Stimulated activated memory B cell treated with anti-CD40 and anti-IgM and Interleukin-4, amounts not matched to agents 10 μg/mL and 1 μg/mL and 100 μg/mL, for 72 hours (primary cell): ENCODE measurements at regions not wholly inside any gene's neighbourhood (a gene's known extent, or its start where the extent isn't known, plus 50 kb on each side); places are given as distances from the start of the nearest gene placed in this dataset.
"Not testable (repeated sequence)": the region's sequence is repeated elsewhere in the genome, so short reads cannot be mapped to it uniquely, and the experiment has no call there.

Source experiments
- ATAC-seq: fragments of 150-1000 bp; cut with Tn5 transposase; 2 replicates; pipeline ENCODE4 v1.10.0; 2021
- H3K27ac Mint-ChIP-seq: one replicate; pipeline ENCODE4 v1.8.0; 2022; ENCODE audit warnings: mild to moderate bottlenecking, mixed read lengths
- H3K27me3 Mint-ChIP-seq: one replicate; pipeline ENCODE4 v1.8.0; 2022; ENCODE audit warnings: mixed read lengths
- H3K36me3 Mint-ChIP-seq: one replicate; pipeline ENCODE4 v1.8.0; 2022; ENCODE audit warnings: mixed read lengths
- H3K4me1 Mint-ChIP-seq: one replicate; pipeline ENCODE4 v1.8.0; 2022; ENCODE audit warnings: mixed read lengths
- H3K4me3 Mint-ChIP-seq: one replicate; pipeline ENCODE4 v1.8.0; 2022; ENCODE audit warnings: mild to moderate bottlenecking, moderate library complexity, mixed read lengths
- H3K9me3 Mint-ChIP-seq: one replicate; pipeline ENCODE4 v1.8.0; 2022; ENCODE audit warnings: mixed read lengths

DNA sequence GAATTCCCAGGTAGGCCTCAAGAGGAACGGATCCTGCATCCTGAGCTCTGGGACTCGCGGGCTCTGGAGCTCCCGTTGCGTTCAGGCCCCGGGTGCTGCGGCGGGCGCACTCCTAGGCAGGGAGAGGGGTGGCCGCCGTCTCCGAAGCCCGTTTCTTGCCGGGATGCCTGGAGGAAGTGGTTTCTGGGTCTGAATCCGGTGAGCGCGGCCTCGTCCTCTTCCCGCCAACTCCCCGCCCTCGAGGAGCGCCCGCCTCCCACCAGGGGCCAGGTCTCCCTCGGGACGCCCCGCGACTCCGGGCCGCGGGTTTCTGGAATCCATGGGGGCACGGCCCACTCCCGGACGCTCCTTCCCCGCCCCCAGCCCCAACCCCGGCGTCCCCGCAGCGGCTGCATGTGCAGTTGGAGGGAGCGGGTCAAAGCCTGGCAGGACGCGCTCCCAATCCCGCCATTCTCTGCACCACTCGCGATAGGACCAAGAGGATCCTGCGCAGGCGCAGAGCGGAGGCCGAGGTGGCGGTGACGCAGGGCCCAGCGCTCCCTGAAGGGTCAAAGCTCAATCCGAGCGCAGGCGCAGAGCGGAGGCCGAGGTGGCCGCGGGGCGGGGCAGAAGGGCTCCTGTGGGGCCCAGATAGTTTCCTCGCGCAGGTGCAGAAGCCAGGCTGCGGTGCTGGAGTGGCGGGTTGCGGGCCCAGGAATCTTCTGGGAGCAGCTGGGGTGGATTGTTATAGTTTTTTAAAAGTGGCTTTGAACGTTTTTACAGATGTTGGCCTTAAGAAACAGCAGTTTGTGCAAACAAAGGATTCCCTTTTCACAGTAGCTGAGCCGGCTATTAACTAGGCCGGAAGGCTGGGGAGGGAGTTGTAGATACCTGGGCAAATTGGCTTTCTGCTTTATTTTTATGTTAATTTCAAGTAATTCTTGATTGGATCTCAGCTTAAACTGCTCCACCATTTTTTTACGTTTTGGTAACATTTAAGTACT lies 796.4 kb downstream of the AACS start:
- Mint-ChIP-seq H3K36me3 (no peaks in the 10 kb centered on the region), H3K4me1 (no peaks in the 10 kb centered on the region), H3K9me3 (peaks cover 9% of the 10 kb centered on the region), H3K4me3 (no peak overlapping the region), H3K27ac (no peak overlapping the region), H3K27me3 (no peaks in the 10 kb centered on the region)
- ATAC-seq: no peak

DNA sequence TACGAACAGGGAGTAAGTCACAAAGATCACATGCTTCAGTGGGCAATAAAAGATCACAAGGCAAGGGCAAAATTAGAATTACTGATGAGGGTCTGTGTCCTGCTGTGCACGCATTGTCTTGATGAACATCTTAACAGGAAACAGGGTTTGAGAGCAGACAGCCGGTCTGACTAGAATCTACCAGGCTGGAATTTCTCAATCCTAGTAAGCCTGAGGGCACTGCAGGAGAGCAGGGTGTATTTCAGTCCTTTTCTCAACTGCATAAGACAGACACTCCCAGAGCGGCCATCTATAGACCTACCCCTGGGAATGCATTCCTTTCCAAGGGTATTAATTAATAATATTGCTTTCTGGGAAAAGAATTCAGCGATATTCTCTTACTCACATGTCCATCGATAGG lies 800.0 kb downstream of the AACS start:
- not testable (repeated sequence) for H3K27ac Mint-ChIP-seq, H3K4me3 Mint-ChIP-seq, ATAC-seq, H3K9me3 Mint-ChIP-seq, H3K27me3 Mint-ChIP-seq, H3K36me3 Mint-ChIP-seq, H3K4me1 Mint-ChIP-seq

DNA sequence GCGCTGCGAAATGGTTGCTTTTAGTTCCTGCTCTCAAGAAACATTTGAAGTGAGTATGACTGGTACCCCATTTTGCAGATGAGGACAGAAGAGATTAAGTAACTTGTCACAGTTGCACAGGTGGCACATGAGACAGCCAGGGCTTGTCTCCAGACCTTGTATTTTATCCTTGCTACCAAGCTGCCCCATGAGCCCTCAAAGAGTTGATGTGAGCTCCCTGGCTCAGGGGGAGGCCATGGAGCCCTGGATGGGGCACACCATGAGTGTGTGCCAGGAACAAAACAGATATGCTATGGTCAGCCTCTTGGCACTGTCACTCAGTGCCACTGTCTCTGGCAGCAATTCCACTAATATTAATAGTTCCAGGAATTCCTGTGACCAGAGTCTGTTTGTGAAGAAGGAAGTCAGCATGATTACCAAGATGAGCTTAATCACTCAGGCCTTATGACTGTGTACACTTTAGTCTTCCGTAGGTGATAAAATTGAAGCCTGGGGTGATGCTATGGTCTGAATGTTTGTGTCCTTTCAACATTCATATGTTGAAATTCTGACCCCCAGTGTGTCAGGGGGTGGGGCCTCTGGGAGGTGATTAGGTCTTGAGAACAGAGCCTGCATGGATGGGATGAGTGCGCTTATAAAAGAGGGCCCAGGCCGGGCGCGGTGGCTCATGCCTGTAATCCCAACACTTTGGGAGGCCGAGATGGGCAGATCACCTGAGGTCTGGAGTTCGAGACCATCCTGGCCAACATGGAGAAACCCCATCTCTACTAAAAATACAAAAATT lies 806.8 kb downstream of the AACS start:
- no peak for ATAC-seq
- no peak overlapping the region for H3K27ac Mint-ChIP-seq
- H3K36me3 Mint-ChIP-seq: no peaks in the 10 kb centered on the region
- H3K4me1 Mint-ChIP-seq: no peaks in the 10 kb centered on the region
- no peaks in the 10 kb centered on the region for H3K27me3 Mint-ChIP-seq
- H3K4me3 Mint-ChIP-seq: no peak overlapping the region
- no peaks in the 10 kb centered on the region for H3K9me3 Mint-ChIP-seq

DNA sequence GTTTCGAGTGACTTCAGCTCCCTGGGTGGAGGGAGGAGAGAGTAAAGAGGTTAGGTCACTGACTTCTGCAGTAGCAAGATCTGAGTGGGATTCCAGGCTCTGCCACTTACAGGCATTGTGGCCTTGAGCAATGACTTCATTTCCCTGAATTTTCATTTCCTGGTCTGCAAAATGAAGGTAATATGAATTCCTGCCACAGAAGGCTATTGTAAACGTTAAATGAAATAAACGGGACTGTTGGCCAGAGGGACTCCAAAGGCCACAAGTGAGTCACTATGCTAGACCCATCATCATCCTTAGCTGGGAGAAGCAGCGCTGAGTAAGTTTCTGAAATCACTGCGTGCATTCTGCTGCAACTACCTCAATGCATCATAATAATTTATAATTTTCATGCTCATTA lies 807.8 kb downstream of the AACS start:
- Mint-ChIP-seq H3K4me3 (no peak overlapping the region), H3K9me3 (no peaks in the 10 kb centered on the region), H3K27ac (no peak overlapping the region), H3K4me1 (no peaks in the 10 kb centered on the region), H3K27me3 (no peaks in the 10 kb centered on the region), H3K36me3 (no peaks in the 10 kb centered on the region)
- no peak for ATAC-seq

- Mint-ChIP-seq H3K4me1 (no peaks in the 10 kb centered on the region), H3K27me3 (no peaks in the 10 kb centered on the region), H3K27ac (no peak overlapping the region), H3K9me3 (no peaks in the 10 kb centered on the region), H3K36me3 (no peaks in the 10 kb centered on the region), H3K4me3 (no peak overlapping the region)
- ATAC-seq: no peak
Measured at GRCh38 chr12:125878483-125878882, 813.2 kb downstream of the AACS start.

GRCh38 chr12:125882141-125882540 lies 816.9 kb downstream of the AACS start:
- H3K9me3 Mint-ChIP-seq: peaks cover 4% of the 10 kb centered on the region
- no peaks in the 10 kb centered on the region for H3K36me3 Mint-ChIP-seq
- ATAC-seq: no peak
- H3K27me3 Mint-ChIP-seq: no peaks in the 10 kb centered on the region
- H3K27ac Mint-ChIP-seq: no peak overlapping the region
- H3K4me3 Mint-ChIP-seq: no peak overlapping the region
- no peaks in the 10 kb centered on the region for H3K4me1 Mint-ChIP-seq

DNA sequence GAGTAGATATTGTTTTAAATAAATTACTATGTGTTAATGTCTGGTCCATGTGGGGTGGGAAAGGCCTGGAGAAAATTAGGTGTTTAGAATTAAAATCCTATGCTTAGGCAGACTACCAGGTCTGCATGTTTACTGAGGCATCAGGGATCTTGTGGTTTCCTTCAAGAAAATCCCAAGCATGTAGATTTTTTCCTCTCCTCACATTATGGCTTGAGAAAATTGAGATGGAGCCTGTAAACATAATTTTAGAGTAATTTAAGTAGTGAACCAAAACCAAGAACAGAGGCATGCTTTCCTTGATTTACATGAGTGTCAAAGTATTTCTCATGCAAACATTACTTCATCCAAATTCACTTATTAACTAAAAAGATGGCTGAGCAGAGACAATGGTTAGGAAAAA lies 823.7 kb downstream of the AACS start:
- peaks cover 8% of the 10 kb centered on the region for H3K9me3 Mint-ChIP-seq
- no peaks in the 10 kb centered on the region for H3K4me1 Mint-ChIP-seq
- no peak overlapping the region for H3K27ac Mint-ChIP-seq
- H3K4me3 Mint-ChIP-seq: no peak overlapping the region
- no peak for ATAC-seq
- no peaks in the 10 kb centered on the region for H3K36me3 Mint-ChIP-seq
- H3K27me3 Mint-ChIP-seq: no peaks in the 10 kb centered on the region

GRCh38 chr12:125889742-125890141 lies 824.5 kb downstream of the AACS start:
- H3K27me3 Mint-ChIP-seq: no peaks in the 10 kb centered on the region
- no peaks in the 10 kb centered on the region for H3K4me1 Mint-ChIP-seq
- H3K27ac Mint-ChIP-seq: no peak overlapping the region
- no peaks in the 10 kb centered on the region for H3K36me3 Mint-ChIP-seq
- no peak overlapping the region for H3K4me3 Mint-ChIP-seq
- no peak for ATAC-seq
- peaks cover 4% of the 10 kb centered on the region for H3K9me3 Mint-ChIP-seq

DNA sequence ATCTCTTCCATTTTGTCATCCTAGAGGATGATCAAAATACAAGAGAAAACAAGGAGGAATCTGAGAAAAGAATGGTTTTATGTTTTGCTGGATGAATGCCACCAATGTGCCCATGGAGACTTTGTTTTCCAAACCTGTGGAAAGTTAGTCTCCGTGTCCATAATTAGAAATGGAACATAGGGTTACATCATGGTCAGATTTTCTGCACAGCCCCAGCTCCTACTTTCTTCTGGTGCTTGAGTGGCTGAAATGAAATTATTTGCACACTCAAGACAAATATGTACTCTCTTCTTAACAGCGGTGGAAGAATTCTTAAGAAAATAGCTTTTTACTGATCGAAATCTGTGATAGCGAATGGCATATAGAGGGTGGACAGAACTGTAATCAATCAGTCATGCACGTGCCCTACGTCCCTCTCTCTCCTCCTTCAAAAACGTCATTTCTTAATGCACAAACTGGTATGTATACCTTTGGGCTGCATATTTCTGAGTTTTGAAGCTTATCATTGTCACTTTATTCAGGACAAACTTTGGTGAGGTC lies 825.2 kb downstream of the AACS start:
- H3K9me3 Mint-ChIP-seq: peaks cover 4% of the 10 kb centered on the region
- no peaks in the 10 kb centered on the region for H3K4me1 Mint-ChIP-seq
- no peaks in the 10 kb centered on the region for H3K27me3 Mint-ChIP-seq
- H3K27ac Mint-ChIP-seq: no peak overlapping the region
- no peaks in the 10 kb centered on the region for H3K36me3 Mint-ChIP-seq
- no peak for ATAC-seq
- no peak overlapping the region for H3K4me3 Mint-ChIP-seq

GRCh38 chr12:125890971-125891370 lies 825.7 kb downstream of the AACS start:
- H3K4me1 Mint-ChIP-seq: no peaks in the 10 kb centered on the region
- H3K4me3 Mint-ChIP-seq: no peak overlapping the region
- H3K27ac Mint-ChIP-seq: no peak overlapping the region
- peaks cover 4% of the 10 kb centered on the region for H3K9me3 Mint-ChIP-seq
- ATAC-seq: no peak
- no peaks in the 10 kb centered on the region for H3K36me3 Mint-ChIP-seq
- no peaks in the 10 kb centered on the region for H3K27me3 Mint-ChIP-seq

DNA sequence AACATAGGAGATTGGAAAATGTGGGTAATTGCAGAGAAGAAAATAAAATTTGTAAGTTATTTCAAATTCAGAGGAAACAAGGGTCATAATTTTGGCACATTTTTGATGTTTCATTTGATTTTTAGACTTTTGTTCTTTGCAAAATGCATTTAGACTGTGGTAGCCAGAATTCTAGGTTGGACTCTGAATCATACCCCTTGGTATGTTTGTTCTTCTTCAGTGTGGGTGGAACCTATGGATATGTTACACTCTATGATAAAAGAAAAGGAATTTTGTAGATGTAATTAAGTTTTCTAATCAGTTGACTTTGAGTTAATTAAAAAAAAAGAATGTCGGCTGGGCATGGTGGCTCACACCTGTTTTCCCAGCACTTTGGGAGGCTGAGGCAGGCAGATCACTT lies 827.0 kb downstream of the AACS start:
- H3K4me1 Mint-ChIP-seq: no peaks in the 10 kb centered on the region
- H3K4me3 Mint-ChIP-seq: no peak overlapping the region
- H3K27me3 Mint-ChIP-seq: no peaks in the 10 kb centered on the region
- no peak overlapping the region for H3K27ac Mint-ChIP-seq
- H3K36me3 Mint-ChIP-seq: no peaks in the 10 kb centered on the region
- H3K9me3 Mint-ChIP-seq: peaks cover 4% of the 10 kb centered on the region
- ATAC-seq: no peak

DNA sequence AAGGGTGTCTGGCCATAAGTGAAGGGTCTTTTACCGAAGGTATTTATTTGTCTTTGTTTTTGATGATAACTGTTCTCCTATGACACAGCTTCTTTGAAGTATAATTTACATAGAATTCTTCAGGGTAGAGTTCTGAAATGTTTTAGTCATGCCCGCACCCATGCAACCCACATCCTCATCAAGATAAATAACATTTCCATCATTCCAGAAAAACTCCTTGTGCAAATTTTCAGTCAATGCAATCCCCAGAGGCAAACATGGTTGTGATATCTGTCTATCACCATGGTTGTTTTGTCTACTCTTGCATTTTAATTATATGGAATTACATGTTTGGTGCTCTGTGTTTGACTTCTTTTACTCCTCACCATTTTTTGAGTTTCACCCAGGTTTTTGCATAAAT lies 837.8 kb downstream of the AACS start:
- ATAC-seq: no peak
- H3K9me3 Mint-ChIP-seq: peaks cover 7% of the 10 kb centered on the region
- no peaks in the 10 kb centered on the region for H3K4me1 Mint-ChIP-seq
- H3K4me3 Mint-ChIP-seq: no peak overlapping the region
- H3K27ac Mint-ChIP-seq: no peak overlapping the region
- no peaks in the 10 kb centered on the region for H3K36me3 Mint-ChIP-seq
- H3K27me3 Mint-ChIP-seq: peaks cover 8% of the 10 kb centered on the region

DNA sequence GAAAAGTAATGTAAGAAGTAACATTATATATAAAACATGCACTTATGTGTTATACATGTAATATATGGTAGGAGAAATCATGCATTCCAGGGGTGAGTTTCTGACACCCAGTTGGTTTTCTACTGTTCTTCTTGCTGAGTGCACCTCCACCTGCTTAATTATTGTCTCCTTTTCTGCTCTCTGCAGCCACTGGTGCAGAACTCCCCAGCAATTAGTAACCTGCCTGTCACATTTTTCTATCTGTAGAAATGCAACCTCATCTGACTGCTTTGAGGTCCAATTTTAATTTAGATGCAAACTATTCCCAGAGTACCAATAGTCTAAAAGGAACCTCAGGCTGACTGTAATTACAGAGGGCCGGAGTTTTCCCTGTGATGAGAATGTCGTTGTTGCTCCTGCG lies 842.1 kb downstream of the AACS start:
- Mint-ChIP-seq H3K4me3 (no peak overlapping the region), H3K9me3 (peaks cover 7% of the 10 kb centered on the region), H3K27me3 (peaks cover 8% of the 10 kb centered on the region), H3K4me1 (no peaks in the 10 kb centered on the region), H3K27ac (no peak overlapping the region), H3K36me3 (no peaks in the 10 kb centered on the region)
- ATAC-seq: no peak

GRCh38 chr12:125919856-125920470 lies 854.7 kb downstream of the AACS start:
- no peaks in the 10 kb centered on the region for H3K4me1 Mint-ChIP-seq
- H3K27ac Mint-ChIP-seq: no peak overlapping the region
- no peaks in the 10 kb centered on the region for H3K36me3 Mint-ChIP-seq
- H3K27me3 Mint-ChIP-seq: no peaks in the 10 kb centered on the region
- no peak for ATAC-seq
- H3K4me3 Mint-ChIP-seq: no peak overlapping the region
- peaks cover 11% of the 10 kb centered on the region for H3K9me3 Mint-ChIP-seq

GRCh38 chr12:125922330-125922729 lies 857.1 kb downstream of the AACS start:
- Mint-ChIP-seq H3K9me3 (peaks cover 11% of the 10 kb centered on the region), H3K27ac (no peak overlapping the region), H3K36me3 (no peaks in the 10 kb centered on the region), H3K4me1 (no peaks in the 10 kb centered on the region), H3K4me3 (no peak overlapping the region), H3K27me3 (no peaks in the 10 kb centered on the region)
- no peak for ATAC-seq
